HEK293 (cell line): ENCODE measurements at regions not wholly inside any gene's neighbourhood (a gene's known extent, or its start where the extent isn't known, plus 50 kb on each side); places are given as distances from the start of the nearest gene placed in this dataset.

Experiments
- CTCF ChIA-PET: fragments of 350-600 bp; formaldehyde crosslinking; extraction: SDS; loops from one replicate; lab custom pipeline; 2021; ENCODE audit warnings: antibody characterized with exemption; lab: Yijun Ruan, JAX
- POLR2A ChIA-PET: fragments of 300-600 bp; formaldehyde crosslinking; extraction: SDS; loops from one replicate; lab custom pipeline; 2020; ENCODE audit warnings: antibody characterized with exemption, inconsistent platforms; lab: Yijun Ruan, JAX
- H3K27ac ChIP-seq: fragments of 200-500 bp; sonication (Bioruptor generic); 2 replicates; pipeline ENCODE4 v1.5.1; 2014; ENCODE audit warnings: low read depth, low read length, control low read depth, inconsistent platforms; ENCODE audit errors: extremely low read depth
- H3K36me3 ChIP-seq, 2 experiments: fragments of 200-500 bp in 1 of 2; sonication (Bioruptor generic) in 1 of 2; 1 replicate in 1 of 2; 2 replicates in 1 of 2; pipeline ENCODE4 v1.5.1; 2014 to 2017; ENCODE audit warnings: inconsistent platforms in 2 of 2, low read length in 2 of 2; ENCODE audit not compliant: control insufficient read depth in 2 of 2, insufficient read depth in 1 of 2
- H3K4me1 ChIP-seq: fragments of 200-500 bp; sonication (Bioruptor generic); 2 replicates; pipeline ENCODE4 v1.5.1; 2014; ENCODE audit warnings: mild to moderate bottlenecking, low read length, inconsistent platforms; ENCODE audit not compliant: control insufficient read depth, insufficient read depth
- H3K4me3 ChIP-seq: 2 replicates; pipeline ENCODE4 v1.5.1; 2011; ENCODE audit warnings: low read depth, mild to moderate bottlenecking, control low read depth, low read length, moderate library complexity
- H3K9me3 ChIP-seq: fragments of 200-500 bp; sonication (Bioruptor generic); 2 replicates; pipeline ENCODE4 v1.5.1; 2014; ENCODE audit warnings: low read depth, low read length, inconsistent platforms; ENCODE audit not compliant: control insufficient read depth, insufficient read depth
- GFI1B ChIP-seq: fragments of 450-650 bp; formaldehyde crosslinking; IDR thresholded peaks from 2 replicates; pipeline ENCODE4 v1.5.1; 2016; ENCODE audit warnings: missing biosample characterization, missing genetic modification characterization
- GLIS2 ChIP-seq: fragments of 450-650 bp; formaldehyde crosslinking; IDR thresholded peaks from 2 replicates; pipeline ENCODE4 v1.5.1; 2016; ENCODE audit warnings: missing biosample characterization, missing genetic modification characterization
- HOXA7 ChIP-seq: sonication (generic); formaldehyde crosslinking; IDR thresholded peaks from 2 replicates; pipeline ENCODE4 v1.8.1; 2022; ENCODE audit warnings: missing genetic modification reagents, borderline replicate concordance
- KLF9 ChIP-seq: fragments of 450-650 bp; formaldehyde crosslinking; IDR thresholded peaks from 2 replicates; pipeline ENCODE4 v1.5.1; 2016; ENCODE audit warnings: missing biosample characterization, missing genetic modification characterization, low read depth
- SCRT1 ChIP-seq: fragments of 450-650 bp; formaldehyde crosslinking; IDR thresholded peaks from 2 replicates; pipeline ENCODE4 v1.5.1; 2016; ENCODE audit warnings: missing biosample characterization, missing genetic modification characterization, borderline replicate concordance
- TRIM28 ChIP-seq: IDR thresholded peaks from 2 replicates; pipeline ENCODE4 v1.6.1; 2011; ENCODE audit warnings: low read length, control low read depth, borderline replicate concordance
- ZBTB7A ChIP-seq: fragments of 450-650 bp; formaldehyde crosslinking; IDR thresholded peaks from 2 replicates; pipeline ENCODE4 v1.5.1; 2016; ENCODE audit warnings: low read depth, missing biosample characterization, missing genetic modification characterization
- ZNF2 ChIP-seq: fragments of 450-650 bp; formaldehyde crosslinking; IDR thresholded peaks from 2 replicates; pipeline ENCODE4 v1.5.1; 2016; ENCODE audit warnings: missing biosample characterization, missing genetic modification characterization
- ZNF24 ChIP-seq: fragments of 450-650 bp; formaldehyde crosslinking; IDR thresholded peaks from 2 replicates; pipeline ENCODE4 v1.5.1; 2016; ENCODE audit warnings: missing biosample characterization, missing genetic modification characterization
- ZNF433 ChIP-seq: fragments of 450-650 bp; formaldehyde crosslinking; IDR thresholded peaks from 2 replicates; pipeline ENCODE4 v1.5.1; 2016; ENCODE audit warnings: missing biosample characterization, missing genetic modification characterization, low read depth
- ZNF585B ChIP-seq: fragments of 450-650 bp; formaldehyde crosslinking; IDR thresholded peaks from 2 replicates; pipeline ENCODE4 v1.5.1; 2016; ENCODE audit warnings: missing biosample characterization, missing genetic modification characterization
- ZNF626 ChIP-seq: fragments of 450-650 bp; sonication (Bioruptor Pico); formaldehyde crosslinking; IDR thresholded peaks from 2 replicates; pipeline ENCODE4 v1.5.1; 2018; ENCODE audit warnings: missing biosample characterization, missing genetic modification characterization, inconsistent platforms
- ZNF664 ChIP-seq: fragments of 450-650 bp; formaldehyde crosslinking; IDR thresholded peaks from 2 replicates; pipeline ENCODE4 v1.5.1; 2016; ENCODE audit warnings: missing biosample characterization, missing genetic modification characterization
- ZNF776 ChIP-seq: fragments of 450-650 bp; formaldehyde crosslinking; IDR thresholded peaks from 2 replicates; pipeline ENCODE4 v1.5.0; 2017; ENCODE audit warnings: missing biosample characterization, missing genetic modification characterization, borderline replicate concordance
- TF ChIP-seq, protein P1 (sequence below): fragments of 450-650 bp; formaldehyde crosslinking; optimal IDR thresholded peaks from 2 replicates; pipeline ENCODE3; 2016; ENCODE audit warnings: missing biosample characterization, mild to moderate bottlenecking, missing genetic modification characterization
- TF ChIP-seq, protein P2 (sequence below): fragments of 450-650 bp; formaldehyde crosslinking; IDR thresholded peaks from 2 replicates; pipeline ENCODE4 v1.5.1; 2016; ENCODE audit warnings: missing biosample characterization, missing genetic modification characterization
- TF ChIP-seq, protein P3 (sequence below): fragments of 450-650 bp; formaldehyde crosslinking; IDR thresholded peaks from 2 replicates; pipeline ENCODE4 v1.5.1; 2016; ENCODE audit warnings: missing biosample characterization, missing genetic modification characterization, borderline replicate concordance
- TF ChIP-seq, protein P4 (sequence below): fragments of 450-650 bp; formaldehyde crosslinking; IDR thresholded peaks from 2 replicates; pipeline ENCODE4; 2016; ENCODE audit warnings: missing biosample characterization, missing genetic modification characterization

DNA sequence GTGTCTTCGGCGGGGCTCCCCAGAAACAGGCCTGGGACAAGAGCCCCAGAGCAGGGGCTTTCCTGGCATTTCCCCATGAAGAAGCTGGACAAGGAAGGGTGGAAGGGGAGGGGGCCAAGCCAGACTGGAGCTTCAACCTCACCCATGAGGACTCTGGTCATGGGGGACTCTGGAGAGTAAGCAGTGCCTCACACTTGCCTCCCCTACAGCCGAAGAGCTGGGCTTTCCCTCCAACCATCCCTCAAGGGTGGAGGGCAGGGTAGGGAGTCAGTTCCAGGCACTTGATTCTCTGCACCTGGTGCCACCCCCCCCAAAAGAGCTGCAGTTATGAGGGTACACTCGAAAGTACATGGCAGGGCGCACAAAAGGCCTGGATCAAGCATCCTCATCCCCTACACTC lies 246.6 kb downstream of the TFCP2L1 start:
- CTCF ChIA-PET = interaction anchor here (0.7 to 1.2 kb wide), 2 partner anchors 13 to 133 kb away, joined by 3 to 5 read pairs; no protein-coding TSS in a partner anchor
- no peak overlapping the region for H3K27ac ChIP-seq
- H3K9me3 ChIP-seq = no peaks in the 10 kb centered on the region
- H3K4me1 ChIP-seq = peaks cover 9% of the 10 kb centered on the region; the same call in 1 of the 2 replicates
- TF ChIP-seq ZNF24 (tag by site-specific recombination) (no peak), ZNF2 (tag by site-specific recombination) (no peak), GLIS2 (tag by site-specific recombination) (no peak), ZNF433 (tag by site-specific recombination) (no peak), ZNF664 (tag by site-specific recombination) (no peak), ZNF585B (tag by site-specific recombination) (no peak), KLF9 (tag by site-specific recombination) (no peak), HOXA7 (CRISPR knock-in tag) (no peak), TRIM28 (no peak), GFI1B (no peak), ZNF626 (tag by site-specific recombination) (no peak), ZBTB7A (tag by site-specific recombination) (no peak), ZNF776 (no peak), SCRT1 (tag by site-specific recombination) (no peak)
- TF ChIP-seq, protein P1, sequence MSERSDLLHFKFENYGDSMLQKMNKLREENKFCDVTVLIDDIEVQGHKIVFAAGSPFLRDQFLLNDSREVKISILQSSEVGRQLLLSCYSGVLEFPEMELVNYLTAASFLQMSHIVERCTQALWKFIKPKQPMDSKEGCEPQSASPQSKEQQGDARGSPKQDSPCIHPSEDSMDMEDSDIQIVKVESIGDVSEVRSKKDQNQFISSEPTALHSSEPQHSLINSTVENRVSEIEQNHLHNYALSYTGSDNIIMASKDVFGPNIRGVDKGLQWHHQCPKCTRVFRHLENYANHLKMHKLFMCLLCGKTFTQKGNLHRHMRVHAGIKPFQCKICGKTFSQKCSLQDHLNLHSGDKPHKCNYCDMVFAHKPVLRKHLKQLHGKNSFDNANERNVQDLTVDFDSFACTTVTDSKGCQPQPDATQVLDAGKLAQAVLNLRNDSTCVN (tag by site-specific recombination) = no peak
- TF ChIP-seq, protein P2, sequence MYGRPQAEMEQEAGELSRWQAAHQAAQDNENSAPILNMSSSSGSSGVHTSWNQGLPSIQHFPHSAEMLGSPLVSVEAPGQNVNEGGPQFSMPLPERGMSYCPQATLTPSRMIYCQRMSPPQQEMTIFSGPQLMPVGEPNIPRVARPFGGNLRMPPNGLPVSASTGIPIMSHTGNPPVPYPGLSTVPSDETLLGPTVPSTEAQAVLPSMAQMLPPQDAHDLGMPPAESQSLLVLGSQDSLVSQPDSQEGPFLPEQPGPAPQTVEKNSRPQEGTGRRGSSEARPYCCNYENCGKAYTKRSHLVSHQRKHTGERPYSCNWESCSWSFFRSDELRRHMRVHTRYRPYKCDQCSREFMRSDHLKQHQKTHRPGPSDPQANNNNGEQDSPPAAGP (tag by site-specific recombination) = no peak
- TF ChIP-seq, protein P3, sequence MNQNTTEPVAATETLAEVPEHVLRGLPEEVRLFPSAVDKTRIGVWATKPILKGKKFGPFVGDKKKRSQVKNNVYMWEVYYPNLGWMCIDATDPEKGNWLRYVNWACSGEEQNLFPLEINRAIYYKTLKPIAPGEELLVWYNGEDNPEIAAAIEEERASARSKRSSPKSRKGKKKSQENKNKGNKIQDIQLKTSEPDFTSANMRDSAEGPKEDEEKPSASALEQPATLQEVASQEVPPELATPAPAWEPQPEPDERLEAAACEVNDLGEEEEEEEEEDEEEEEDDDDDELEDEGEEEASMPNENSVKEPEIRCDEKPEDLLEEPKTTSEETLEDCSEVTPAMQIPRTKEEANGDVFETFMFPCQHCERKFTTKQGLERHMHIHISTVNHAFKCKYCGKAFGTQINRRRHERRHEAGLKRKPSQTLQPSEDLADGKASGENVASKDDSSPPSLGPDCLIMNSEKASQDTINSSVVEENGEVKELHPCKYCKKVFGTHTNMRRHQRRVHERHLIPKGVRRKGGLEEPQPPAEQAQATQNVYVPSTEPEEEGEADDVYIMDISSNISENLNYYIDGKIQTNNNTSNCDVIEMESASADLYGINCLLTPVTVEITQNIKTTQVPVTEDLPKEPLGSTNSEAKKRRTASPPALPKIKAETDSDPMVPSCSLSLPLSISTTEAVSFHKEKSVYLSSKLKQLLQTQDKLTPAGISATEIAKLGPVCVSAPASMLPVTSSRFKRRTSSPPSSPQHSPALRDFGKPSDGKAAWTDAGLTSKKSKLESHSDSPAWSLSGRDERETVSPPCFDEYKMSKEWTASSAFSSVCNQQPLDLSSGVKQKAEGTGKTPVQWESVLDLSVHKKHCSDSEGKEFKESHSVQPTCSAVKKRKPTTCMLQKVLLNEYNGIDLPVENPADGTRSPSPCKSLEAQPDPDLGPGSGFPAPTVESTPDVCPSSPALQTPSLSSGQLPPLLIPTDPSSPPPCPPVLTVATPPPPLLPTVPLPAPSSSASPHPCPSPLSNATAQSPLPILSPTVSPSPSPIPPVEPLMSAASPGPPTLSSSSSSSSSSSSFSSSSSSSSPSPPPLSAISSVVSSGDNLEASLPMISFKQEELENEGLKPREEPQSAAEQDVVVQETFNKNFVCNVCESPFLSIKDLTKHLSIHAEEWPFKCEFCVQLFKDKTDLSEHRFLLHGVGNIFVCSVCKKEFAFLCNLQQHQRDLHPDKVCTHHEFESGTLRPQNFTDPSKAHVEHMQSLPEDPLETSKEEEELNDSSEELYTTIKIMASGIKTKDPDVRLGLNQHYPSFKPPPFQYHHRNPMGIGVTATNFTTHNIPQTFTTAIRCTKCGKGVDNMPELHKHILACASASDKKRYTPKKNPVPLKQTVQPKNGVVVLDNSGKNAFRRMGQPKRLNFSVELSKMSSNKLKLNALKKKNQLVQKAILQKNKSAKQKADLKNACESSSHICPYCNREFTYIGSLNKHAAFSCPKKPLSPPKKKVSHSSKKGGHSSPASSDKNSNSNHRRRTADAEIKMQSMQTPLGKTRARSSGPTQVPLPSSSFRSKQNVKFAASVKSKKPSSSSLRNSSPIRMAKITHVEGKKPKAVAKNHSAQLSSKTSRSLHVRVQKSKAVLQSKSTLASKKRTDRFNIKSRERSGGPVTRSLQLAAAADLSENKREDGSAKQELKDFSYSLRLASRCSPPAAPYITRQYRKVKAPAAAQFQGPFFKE (tag by site-specific recombination) = no peak
- TF ChIP-seq, protein P4, sequence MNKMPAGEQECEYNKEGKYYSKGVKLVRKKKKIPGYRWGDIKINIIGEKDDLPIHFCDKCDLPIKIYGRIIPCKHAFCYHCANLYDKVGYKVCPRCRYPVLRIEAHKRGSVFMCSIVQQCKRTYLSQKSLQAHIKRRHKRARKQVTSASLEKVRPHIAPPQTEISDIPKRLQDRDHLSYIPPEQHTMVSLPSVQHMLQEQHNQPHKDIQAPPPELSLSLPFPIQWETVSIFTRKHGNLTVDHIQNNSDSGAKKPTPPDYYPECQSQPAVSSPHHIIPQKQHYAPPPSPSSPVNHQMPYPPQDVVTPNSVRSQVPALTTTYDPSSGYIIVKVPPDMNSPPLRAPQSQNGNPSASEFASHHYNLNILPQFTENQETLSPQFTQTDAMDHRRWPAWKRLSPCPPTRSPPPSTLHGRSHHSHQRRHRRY (tag by site-specific recombination) = no peak
- no peaks in the 10 kb centered on the region for H3K36me3 ChIP-seq
- H3K4me3 ChIP-seq = no peak overlapping the region
- POLR2A ChIA-PET = no interaction called here
